Colon (tissue), 2 donors: ENCODE measurements at regions not wholly inside any gene's neighbourhood (a gene's known extent, or its start where the extent isn't known, plus 50 kb on each side); places are given as distances from the start of the nearest gene placed in this dataset.
A peak's percentile ranks its signal among the peaks of the same experiment; 100 is the strongest.

Source experiments
- FAIRE-seq: peaks from 2 replicates; lab custom pipeline; 2012; peaks lifted over from hg19 to GRCh38; lab: Jason Lieb, UNC
- donor health status: control.
- donor health status: control.

DNA sequence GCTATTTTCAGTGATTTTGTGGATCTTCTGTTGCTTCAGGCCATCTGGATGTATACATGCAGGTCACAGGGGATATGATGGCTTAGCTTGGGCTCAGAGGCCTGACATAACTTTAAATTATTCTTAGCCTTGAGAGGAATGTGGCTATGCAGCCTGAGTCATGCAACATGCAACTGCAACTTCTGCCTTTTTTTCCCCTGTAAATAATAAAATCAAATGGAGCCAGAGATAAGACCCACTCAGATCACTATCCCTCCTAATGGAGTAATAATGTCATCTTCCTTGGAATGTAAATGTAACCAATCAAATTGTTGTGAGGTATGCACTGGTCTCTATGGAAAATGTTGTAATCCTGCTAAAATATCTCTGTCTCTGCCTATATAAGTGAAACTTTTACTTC lies 54.9 kb downstream of the MAGEB17 start:
- FAIRE-seq = no peak

DNA sequence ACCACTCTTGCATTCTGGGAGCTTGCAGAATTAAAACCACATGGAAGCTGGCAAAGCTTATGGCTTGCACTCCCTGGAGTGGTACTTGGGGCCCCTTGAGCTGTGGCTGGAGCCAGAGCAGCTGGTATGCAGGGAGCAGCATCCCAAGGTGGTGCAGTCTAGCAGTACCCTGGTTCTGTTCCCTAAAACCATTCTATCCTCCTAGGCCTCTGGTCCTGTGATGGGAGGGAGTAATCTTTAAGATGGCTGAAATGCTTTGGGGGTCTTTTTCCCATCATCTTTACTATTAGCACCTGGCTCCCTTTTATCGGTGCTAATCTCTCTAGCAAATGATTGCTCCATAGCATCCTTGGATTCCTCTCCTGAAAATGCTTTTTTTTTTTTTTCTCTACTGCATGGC lies 56.1 kb downstream of the MAGEB17 start:
- FAIRE-seq = no peak

DNA sequence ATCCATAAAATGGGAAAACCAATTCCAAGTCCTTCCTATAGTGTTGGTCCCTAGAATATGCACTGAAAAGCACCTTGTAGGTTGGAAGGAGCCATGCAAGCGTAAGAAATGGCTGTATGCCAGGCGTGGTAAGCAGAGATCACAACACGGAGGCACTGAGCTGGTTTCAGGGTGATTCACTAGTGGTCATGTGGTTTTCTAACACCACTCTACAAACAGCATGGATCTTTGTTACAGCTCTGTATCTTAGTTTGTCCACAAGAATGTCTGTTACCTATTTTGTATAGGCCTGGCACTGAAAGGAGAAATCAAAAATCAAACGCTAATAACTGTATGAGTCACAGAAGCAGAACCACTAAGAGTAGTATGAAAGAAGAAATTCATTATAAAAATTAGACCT lies 71.9 kb downstream of the MAGEB17 start:
- no peak for FAIRE-seq

DNA sequence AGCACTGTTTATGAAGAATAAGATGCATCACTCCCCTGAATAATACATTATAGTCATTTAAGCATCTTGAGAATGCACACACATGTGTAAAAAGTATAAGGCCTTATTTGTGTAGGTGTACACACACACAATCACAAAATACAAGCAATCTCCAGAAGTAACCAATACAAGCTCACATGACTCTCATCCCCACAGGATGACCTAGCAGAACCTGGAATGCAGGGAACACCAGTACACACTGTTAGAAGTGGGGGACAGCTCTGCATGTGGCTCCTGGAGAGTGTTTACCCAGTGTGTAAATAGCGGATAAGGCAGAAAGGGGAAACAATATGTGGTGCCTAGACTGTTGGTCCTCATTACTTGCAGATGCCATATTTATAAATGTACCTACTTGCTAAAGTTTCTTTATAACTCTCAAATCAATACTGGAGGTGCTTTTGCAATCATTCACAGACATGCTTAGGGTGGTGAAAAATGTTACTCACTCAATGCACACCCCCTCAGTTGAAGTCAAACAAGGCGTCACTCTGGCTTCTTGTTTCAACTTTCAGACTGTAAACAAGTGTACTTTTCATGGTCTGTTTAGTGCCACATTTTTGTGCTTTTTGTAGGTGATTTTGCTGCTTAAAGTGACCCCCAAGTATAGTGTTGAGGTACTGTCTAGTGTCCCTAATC lies 73.1 kb downstream of the MAGEB17 start:
- no peak for FAIRE-seq

DNA sequence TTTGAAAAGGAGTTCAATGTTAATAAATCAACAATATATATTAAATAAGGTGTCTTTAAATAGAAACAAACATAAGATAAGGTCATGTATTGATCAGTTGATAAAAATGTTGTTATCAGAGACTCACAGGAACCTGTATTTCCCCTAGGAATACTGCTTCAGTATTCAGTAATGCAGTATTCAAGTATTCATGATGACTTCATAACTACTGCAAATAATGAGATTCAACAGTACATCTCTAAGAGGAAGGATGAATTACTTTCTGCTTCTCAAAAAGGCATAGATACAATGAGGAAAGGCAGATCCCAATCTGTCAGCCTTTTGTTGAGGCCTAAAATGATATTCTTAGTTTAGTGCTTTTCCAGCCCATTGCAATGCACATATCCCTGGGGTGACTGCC lies 73.7 kb downstream of the MAGEB17 start:
- no peak for FAIRE-seq

DNA sequence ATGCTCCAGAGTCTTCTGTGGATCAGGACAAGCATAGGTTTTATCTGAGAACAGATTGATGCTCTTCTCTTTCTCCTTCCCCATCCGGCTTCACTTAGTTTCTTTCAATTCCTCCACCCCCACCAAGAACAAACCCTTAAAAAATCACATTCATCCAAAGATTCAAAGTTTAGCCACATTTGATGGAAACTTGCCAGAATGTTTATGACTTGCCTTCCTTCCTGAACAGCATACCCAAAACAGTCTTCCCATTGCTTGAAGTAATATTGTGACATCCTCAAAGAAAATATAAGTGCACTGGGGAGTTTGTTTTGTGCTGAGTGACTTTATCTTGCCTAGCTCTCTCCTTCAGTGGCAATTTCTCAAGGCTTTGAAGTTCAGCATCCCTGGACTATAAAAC lies 83.0 kb downstream of the MAGEB17 start:
- FAIRE-seq = no peak

DNA sequence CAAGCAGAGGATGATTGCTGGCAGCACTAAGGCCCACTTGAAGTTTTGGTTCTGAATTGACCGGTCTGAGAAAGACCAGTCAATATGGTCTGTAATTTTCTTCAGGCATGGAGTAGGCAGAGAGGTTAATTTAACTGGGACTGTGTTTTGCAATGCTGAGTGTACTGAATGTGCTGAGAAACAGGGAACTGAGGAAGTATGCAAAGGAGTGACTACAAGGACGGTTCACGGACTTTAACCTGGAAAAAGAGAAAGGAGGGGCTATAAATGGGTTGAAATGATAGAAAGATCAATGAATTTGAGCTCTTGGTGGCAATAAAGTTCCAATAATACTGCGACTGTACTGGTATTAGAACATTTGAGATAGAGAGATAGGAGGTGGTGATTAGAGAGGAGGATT lies 84.5 kb downstream of the MAGEB17 start:
- no peak for FAIRE-seq

DNA sequence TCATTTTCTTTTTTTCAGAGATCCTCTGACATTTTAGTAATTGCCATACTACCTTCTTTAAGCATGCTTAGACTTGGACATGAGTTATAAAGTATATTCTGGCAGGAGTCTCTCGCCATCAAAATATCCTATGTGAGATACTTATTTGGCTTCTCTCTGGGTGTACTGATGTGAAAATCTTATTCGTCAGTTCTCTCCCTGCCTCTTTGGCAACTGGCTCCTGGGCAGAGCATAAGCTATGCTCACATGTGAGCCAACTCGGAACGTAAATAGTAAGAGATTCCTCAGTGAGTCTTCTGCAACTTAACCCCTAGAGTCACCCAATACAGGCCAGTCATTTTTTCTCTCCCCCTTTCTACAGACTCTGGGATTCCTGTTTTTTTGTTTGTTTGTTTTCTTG lies 91.6 kb downstream of the MAGEB17 start:
- FAIRE-seq = no peak

DNA sequence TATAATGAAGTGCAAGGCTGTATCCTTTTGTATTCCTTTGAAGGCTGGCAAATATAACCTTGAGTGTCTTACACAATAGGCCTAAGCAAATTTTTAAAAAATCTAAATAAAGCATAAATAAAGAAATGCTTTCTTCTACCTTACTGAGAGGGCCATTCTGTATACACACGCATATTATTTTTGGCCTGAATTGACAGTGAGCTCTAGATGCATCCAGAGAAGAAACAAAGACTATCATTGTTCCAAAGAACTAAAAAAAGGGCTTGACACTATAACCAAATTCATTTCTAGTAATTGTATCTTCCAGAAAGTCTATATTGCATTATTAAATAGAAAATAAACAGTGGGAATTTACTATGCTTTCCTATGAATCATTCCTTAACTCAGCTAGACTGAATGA lies 100.2 kb downstream of the MAGEB17 start:
- FAIRE-seq = no peak

DNA sequence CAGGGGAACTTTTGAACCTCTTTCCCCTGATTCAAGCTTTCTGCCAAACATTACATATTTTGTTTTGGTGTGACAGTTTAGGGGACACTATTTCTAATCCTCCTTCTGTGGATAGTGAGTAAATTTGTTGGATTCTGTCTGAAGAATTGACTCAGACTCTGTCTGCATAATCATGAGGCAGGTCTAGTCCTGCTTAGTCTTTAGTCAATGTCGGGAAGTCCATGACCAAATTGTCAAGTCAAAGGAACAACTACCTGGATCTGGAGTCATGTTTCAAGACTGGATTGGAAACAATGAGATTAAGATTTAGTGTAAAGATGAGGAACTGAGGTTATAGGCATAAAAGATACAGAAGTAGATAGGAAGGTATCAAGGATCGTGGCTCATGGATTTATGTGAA lies 100.9 kb downstream of the MAGEB17 start:
- no peak for FAIRE-seq

DNA sequence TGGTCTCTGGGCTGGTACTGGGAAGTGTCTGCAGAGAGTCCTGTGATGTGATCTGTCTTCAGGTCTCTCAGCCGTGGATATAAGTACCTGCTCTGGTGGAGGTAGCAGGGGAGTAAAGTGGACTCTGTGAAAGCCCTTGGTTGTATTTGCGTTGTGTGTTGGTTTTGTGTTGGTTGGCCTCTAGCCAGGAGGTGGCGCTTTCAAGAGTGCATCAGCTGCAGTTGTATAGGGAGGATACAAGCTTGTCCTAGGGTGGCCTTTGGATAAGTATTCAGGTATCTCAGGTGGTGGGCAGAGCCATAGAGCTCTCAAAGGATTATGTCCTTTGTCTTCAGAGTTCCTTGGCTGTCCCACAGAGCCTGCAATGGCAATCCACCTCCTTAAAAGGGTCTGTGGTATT lies 111.6 kb downstream of the MAGEB17 start:
- no peak for FAIRE-seq

DNA sequence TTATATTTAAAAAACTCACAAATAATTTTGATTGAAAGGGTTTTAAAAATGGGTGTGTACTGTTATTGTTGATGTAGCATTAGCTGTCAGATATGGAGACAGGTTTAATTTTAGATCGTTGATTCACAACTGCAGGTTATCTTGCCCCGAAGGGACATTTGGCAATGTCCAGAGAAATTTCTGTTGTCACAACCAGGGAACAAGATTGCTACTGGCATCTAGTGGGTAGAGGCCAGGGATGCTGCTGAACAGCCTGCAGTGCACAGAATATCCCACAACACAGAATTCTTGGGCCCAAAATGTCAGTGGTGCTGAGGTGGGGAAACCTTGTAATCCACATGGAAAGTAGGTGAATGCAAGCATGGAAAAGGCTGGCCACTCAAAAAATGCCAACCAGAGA lies 114.9 kb downstream of the MAGEB17 start:
- no peak for FAIRE-seq

DNA sequence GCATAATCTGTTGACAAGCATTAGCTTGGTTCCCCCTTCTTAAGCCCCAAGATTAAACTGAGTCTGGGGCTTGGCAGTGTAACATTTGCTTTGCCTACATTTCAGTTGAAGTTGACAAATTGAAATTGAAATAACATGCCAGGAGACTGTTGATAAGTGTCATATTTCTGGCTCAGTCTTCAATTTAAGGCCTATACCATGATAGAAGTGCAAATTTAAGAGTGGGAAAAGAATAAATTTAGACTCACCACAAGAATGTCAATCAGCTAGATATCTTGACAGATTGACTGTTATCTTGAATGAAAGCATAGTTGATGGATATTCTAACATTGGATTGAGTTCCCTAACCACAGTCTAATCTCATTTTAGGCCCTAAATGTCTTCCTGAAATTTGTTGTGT lies 117.6 kb downstream of the MAGEB17 start:
- peak; percentile 53 for FAIRE-seq

DNA sequence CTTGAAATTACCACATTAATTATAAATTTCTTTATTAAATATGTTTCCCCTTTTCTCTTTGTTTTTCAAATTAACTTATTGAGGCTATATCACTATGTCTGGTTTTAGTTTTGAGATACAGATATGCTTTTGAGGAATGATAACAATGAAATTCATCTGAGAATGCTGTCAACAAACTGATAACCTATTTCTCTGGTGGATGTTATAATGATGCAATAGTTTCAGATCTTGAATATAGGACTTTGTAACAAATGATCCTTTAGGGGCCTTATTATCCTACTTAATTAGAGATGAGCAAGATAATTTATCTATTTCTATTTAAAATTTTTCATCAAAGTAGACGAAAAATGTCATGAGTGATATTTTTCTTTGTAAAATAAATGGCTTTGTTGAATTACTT lies 123.7 kb downstream of the MAGEB17 start:
- no peak for FAIRE-seq

DNA sequence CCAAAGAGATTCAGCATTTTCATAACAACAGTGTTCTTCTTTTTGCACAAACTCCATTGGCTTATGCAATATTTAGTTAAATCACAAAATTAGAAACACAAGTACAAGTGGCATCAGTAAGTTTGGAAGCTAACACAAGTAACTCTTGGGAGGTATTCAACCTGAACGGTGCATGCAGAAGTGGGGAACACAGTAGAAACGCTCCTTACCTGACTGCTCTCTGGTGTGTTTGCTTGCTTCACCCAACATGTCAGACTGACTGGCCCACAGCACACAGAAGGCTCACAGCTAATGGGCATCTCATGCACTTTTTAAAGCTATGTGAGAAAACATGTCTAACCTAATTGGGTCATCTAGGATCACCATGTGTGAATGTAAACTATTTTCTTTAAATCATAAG lies 133.6 kb downstream of the MAGEB17 start:
- no peak for FAIRE-seq

DNA sequence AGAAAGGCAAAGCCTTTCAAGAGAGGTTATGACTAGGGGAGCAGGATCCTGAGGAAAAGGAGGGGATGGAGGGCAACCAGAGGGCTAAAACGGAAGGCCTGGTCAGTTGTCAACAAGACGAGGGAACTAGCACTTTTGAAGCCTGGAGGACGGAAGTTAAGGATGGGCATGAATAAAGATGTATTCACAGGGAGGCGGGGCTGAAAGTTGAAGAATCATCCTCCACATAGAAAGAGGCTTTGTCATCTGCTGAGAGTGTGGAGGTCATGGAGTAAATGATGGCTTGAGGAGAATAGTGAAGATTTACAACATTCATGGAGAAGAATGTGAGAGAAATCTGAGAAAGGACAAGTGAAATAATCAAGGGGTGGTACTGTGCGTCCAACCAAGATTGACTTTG lies 137.5 kb downstream of the MAGEB17 start:
- FAIRE-seq = no peak

DNA sequence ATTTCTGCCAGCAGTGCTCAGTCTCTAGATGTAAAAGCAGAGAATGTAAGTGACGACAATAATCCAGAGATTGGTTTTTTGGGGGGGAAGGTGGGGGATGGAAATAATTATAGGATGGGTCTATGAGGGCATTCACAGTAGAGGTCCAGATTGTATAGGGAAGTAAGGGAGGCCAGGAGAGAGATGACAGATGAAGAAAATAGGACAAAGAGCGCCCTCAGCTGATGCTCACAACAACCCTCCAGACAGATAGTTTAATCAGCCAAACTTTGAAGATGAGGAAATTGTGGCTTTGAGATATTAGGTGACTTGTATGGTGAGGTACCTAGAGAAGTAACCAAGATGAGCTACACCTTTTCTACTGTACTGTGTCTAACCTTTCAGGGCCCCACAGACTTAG lies 137.9 kb downstream of the MAGEB17 start:
- FAIRE-seq = no peak

DNA sequence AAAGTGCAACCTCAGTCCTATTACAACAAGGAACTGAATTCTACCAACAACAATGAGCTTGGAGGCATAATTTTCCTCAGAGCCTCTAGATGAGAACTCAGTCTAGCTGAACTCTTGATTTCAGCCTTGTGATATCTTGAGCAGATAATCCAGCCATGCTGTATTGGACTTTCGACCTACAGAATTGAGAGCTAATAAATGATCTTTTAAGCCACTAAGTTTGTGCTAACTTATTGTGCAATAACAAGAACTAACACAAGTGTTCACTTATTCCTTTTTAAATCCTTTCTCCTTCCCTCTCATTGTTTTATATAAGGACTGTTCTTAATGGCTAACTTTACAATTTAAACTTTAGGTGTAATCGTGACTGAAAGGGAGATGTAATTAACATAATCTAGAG lies 140.7 kb downstream of the MAGEB17 start:
- no peak for FAIRE-seq

DNA sequence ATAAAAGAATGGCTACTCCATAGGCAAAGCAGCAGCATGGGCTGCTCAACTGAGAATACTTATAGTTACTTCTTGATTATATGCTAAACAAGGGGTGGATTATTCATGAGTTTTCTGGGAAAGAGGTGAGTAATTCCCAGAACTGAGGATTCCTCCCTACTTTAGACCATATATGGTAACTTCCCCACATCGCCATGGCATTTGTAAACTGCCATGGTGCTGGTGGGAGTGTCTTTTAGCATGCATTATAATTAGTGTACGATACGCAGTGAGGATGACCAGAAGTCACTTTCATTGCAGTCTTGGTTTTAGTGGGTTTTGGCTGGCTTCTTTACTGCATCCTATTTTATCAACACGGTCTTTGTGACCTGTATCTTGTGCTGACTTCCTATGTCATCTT lies 141.5 kb downstream of the MAGEB17 start:
- no peak for FAIRE-seq

DNA sequence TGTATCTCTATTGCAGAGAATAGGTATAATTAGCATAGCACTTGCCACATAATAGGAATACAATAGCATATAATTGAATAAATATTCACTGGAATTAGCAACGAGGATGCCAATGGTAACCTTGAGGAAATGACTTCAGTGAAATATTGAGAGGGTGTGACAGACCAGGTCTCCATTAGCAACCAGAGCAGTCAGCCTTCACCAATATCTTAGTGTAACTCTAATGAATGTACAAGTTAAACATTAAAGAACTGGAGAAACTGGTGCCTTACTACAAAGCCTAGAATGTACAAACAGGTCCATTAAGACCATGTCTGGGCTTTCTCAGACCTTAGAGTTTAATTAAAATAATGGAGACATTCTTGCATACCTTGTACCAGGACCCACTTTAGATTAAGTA lies 143.0 kb downstream of the MAGEB17 start:
- no peak for FAIRE-seq

DNA sequence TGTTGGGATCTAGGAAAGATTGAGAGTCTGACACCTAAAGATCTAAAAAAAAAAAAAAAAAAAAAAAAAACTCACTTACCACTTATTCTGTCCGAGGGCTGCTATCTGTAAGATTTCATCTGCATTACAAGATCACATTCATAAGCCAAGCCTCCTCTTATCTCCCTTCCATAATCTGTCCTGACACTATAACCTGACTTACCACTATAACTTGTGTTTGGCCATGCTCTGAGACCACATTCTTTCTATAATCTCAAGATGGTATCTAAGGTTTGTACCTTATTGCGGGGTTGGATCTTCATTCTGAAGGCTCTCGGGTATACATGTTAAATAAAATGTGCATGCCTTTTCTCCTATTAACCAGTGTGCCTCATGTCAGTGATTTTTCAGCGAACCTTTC lies 144.4 kb downstream of the MAGEB17 start:
- FAIRE-seq = no peak

DNA sequence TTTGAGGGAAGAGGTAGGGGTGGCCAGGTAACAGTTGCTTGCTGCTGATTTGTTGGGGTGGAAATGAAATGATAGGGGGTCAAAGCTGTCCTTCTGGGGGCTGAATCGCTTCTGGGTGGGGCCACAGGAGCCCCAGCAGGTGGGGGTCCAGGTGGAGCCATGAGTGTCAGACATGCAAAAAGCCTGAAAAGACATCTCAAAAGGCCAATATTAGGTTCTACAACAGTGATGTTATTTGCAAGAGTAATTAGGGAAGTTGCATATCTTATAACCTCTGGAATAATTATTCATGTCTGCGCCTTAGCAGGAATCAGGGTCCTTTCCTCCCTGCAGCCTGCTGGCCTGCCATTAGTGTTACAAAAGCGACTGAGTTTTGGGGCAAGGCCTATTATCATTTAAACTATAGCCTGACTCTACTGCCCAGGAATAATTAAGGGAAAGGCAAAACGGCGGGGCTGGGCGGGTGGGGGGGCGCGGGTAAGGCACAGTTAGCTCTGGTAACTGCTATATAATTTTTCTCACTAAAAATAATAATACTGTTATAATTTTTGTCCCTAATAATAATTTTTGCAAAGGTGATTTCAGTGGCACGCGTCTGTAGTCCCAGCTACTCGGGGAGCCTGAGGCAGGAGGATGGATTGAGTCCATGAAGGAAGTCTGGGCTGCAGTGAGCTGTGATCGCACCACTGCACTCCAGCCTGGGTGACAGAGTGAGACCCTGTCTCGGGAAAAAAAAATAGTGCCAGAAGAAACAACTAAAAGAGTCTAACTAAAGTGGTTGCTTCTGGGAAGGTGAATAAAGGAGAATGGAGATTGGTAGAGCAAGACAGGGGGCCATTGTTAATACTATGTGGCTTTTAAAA lies 145.7 kb downstream of the MAGEB17 start:
- FAIRE-seq = no peak

DNA sequence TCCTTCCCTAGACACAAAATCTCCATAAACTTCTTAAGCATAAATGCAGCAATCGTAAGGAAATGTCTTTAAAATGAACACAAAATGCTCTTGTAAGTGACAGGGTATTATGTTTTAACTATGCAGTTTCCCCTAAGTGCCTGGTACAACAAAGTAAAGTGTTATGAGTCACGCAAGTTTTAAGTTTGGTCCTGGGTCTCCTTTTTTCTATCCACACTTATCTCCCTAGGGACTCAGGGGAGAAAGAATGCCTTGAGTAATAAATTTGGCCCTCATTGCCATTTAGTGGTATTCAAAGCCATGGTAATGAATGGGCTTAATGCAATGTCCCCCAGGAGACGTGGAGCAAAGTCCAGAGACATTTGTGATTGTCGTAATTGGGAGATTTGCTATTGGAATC lies 149.1 kb downstream of the MAGEB17 start:
- FAIRE-seq = no peak

DNA sequence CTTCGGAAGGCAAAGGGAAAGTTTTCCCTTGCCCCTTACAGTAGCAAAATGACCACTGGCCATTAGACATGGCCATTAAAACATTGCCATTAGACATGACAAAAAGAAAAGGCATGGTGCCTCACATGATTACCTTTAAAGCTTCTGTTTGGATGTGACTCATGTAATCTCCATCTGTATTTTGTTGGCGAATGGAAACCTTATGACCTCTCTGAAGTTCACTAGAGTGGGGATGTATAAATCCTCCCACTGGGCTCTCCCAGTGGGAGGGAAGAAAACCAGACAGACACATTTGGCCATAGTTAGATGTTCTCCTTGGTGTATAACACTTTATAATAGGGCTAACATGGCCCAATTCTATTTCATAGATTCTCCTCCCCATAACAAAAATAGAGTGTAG lies 152.6 kb downstream of the MAGEB17 start:
- FAIRE-seq = no peak
